Anterior cingulate cortex (tissue), 58 donors: ENCODE measurements at regions not wholly inside any gene's neighbourhood (a gene's known extent, or its start where the extent isn't known, plus 50 kb on each side); places are given as distances from the start of the nearest gene placed in this dataset.
"Not testable (repeated sequence)": the region's sequence is repeated elsewhere in the genome, so short reads cannot be mapped to it uniquely, and the experiment has no call there.

Experiments used
- DNase-seq, 58 donors: peaks; one replicate each; lab custom pipeline; 2025; lab: John Stamatoyannopoulos, UW

- no peak for DNase-seq
These were observed 603.8 kb downstream of the IQCM start for GRCh38 chr4:149211876-149212275.

DNA sequence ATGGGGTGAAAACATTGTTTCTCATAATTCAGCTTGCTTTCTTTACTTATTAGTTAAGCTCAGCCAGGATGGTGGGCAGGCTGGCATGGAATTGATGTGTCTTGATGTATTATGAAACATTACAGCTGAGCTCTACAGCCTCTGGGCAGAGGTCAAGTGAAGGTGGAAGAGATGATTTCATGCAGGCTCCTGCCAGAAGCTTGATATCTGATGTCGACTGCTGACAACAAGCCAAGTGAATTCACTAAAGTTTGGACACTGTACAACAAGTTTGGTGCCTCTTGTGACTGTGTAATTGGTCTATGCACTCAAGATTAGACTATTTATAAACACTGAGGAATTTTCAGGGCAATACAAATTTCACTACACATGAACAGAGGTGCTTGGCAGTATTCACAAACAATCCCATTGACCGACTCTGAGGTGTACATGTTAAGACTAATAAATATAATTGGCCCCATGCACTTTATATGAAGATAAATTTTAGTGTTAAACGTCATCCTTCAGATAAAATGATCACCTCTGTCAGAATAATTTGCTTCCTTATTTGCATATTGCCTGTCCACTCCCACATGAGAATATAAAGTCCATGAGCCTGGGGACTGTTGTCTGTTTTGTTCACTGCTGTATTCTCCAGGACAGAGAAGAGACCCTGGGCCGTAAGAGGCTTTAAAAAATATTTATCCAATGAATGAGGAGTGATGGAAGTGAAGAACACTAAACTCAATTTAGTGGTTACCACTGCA lies 612.2 kb downstream of the IQCM start:
- DNase-seq: no peak

- no peak for DNase-seq
These were observed 613.5 kb downstream of the IQCM start for GRCh38 chr4:149202117-149202516.

GRCh38 chr4:149199594-149199993 lies 616.0 kb downstream of the IQCM start:
- no peak for DNase-seq

DNA sequence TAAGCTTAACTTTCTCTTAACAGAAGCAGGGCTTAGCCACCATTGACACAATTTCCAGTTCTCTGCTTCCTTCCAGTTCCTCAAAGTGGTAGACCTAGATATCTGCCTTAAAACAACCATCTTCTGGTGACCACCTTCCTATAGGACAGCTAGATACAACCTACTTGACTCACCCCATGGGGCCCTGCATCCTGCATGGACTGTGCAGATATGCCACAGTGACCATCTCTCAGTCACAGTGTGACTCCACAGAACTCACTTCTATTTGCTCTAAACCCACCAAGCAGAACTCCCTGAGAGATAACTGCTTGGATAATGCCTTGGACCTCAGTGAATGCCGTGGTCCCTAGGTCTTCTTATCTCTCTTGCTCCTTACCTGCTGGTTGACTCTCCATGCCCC lies 621.6 kb downstream of the IQCM start:
- DNase-seq: no peak

GRCh38 chr4:149187726-149188125 lies 627.9 kb downstream of the IQCM start:
- no peak for DNase-seq

GRCh38 chr4:149183638-149184037 lies 632.0 kb downstream of the IQCM start:
- no peak for DNase-seq

- DNase-seq: not testable (repeated sequence)
These were observed 634.2 kb downstream of the IQCM start for GRCh38 chr4:149181459-149181858.

DNA sequence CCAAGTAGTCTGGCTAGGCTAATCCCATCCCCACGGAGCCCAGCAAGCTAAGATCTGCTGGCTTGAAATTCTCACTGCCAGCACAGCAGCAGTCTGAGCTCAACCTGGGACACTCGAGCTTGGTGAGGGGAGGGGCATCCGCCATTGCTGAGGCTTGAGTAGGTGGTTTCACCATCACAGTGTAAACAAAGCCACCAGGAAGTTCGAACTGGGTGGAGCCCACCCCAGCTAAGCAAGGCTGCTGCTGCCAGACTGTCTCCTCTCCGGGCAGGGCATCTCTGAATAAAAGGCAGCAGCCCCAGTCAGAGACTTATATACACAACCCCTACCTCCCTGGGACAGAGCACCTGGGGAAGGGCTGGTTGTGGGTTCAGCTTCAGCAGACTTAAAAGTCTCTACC lies 639.6 kb downstream of the IQCM start:
- DNase-seq: no peak

DNA sequence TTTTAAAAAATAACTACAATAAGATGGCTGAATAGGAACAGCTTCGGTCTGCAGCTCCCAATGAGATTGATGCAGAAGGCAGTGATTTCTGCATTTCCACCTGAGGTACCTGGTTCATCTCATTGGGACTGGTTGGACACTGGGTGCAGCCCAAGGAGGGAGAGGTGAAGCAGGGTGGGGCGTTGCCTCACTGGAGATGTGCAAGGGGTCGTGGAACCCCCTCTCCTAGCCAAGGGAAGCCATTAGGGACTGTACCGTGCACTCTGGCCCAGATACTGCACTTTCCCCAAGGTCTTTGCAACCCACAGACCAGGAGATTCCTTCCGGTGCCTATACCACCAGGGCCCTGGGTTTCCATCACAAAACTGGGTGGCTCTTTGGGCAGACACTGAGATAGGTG lies 640.1 kb downstream of the IQCM start:
- DNase-seq: no peak

DNA sequence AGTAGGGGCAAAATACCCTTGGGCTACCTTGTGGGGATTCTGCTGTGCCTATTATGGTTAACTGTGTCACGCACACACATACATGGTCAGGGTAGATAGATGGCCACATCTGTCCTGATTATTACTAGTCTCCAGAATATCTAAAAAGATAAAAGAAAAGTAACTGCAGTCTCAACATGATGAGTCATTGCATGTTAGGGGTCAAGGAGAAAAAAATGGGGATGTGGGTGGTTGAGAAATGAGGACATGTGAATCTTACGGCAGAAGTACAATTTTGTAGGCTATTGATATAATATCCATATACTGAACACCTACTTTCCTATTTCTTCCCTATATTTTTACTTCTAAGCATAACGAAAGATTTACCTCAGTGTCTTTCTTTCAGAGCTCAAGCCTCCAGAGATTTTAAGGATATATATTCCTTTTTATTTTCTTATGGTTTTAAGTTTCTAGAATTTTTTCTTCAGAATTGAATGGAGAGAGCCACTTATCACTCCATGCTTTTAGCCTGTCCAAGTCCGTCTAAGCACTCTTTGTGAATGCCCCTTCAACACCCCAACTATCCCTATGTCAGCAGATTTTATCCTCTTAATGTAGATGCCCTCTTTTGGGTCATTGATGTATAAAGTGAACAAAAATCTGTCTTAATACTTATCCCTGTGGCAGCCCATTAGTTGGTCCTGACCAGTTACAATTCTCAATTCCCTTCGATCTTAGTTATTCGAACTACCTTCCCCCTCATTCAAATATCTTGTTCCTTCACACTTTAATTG lies 642.2 kb downstream of the IQCM start:
- no peak for DNase-seq

GRCh38 chr4:149168645-149169044 lies 647.0 kb downstream of the IQCM start:
- no peak for DNase-seq

GRCh38 chr4:149166876-149167275 lies 648.8 kb downstream of the IQCM start:
- DNase-seq: no peak

GRCh38 chr4:149166365-149166764 lies 649.3 kb downstream of the IQCM start:
- no peak for DNase-seq

DNA sequence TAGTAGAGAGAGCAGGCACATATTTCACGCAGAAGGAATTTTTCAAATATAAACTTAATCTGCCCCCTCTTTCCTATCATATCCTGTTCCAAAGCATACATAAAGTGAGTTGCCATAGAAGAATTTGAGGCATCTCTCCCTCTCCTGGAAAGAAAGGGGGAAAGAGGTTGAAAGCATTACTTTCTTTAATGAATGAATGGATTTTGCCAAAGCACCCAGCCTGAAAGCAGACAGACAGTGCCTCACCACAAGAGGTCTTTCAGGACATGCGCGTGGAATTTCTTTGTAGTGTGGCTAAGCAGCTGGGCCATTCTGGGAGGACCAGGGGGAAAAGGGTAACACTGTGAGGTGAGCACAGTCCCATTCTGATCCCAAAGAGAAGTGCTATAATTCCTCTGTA lies 651.4 kb downstream of the IQCM start:
- DNase-seq: no peak

DNA sequence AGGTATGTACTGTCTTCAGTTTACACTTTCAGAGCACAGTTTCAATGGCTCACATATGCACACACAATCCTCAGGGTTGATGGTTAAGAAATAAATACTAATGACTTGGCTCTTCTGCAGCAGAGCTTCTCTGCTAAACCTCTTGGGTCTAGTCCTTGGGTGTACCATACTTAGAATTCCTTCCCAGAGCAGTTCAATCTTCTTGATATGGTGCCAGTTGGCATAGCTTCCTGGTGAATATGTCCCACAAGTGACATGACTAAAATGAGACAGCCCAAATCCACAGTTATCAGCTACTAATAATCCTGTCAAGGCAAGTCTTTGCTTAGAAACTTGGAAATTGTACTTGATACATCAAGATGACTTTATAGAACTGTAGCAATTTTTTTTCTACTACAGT lies 654.4 kb downstream of the IQCM start:
- no peak for DNase-seq

GRCh38 chr4:149160370-149160769 lies 655.3 kb downstream of the IQCM start:
- no peak for DNase-seq

- DNase-seq: no peak
These were observed 656.8 kb downstream of the IQCM start for GRCh38 chr4:149158817-149159216.

DNA sequence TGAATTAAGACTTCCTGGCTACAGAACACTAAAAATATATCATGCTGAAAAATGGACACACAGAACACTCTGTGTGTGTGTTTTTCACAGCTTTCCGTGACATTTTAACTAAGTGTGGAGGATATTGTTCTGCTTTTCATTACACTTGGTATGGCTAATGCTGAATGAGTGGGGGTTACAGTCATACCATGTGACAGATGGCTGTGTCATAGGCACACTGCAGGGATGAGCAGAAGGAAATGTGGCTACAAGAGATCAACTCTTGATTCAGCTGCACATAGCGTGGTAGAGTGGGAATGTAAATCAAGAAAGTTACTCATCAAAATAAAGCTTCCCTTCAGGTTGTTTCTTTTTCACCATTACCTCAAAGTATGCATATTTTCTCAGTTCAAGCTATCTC lies 669.8 kb downstream of the IQCM start:
- peak in 1 of 58 donors; percentile 1 for DNase-seq

DNA sequence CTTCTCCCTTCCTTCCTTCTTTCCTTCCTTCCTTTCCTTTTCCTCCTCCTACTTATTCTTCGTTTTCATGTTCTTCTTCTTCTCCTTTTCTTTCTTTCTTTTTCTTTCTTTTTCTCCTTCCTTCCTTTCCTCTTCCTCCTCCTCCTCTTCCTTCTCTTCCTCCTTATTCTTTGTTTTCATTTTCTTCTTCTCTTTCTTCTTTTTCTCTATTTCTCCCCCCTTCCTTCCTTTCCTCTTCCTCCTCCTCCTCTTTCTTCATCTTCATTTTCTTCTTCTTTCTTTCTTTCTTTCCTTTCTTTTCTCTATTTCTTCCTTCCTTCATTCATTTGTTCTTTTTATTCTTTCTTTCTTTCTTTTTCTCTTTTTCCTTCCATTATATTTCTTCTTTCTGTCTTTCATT lies 671.6 kb downstream of the IQCM start:
- no peak for DNase-seq

- DNase-seq: no peak
These were observed 674.3 kb downstream of the IQCM start for GRCh38 chr4:149141391-149141790.

GRCh38 chr4:149140841-149141240 lies 674.8 kb downstream of the IQCM start:
- DNase-seq: no peak
